ENCODE measurements at regions not wholly inside any gene's neighbourhood (a gene's known extent, or its start where the extent isn't known, plus 50 kb on each side); places are given as distances from the start of the nearest gene placed in this dataset.
A peak's percentile ranks its signal among the peaks of the same experiment; 100 is the strongest.

- DNase-seq (no peak), ATAC-seq (no peak)
- H3K27me3 ChIP-seq, result no peaks in the 10 kb centered on the region
- H3K36me3 ChIP-seq, result no peaks in the 10 kb centered on the region
- 67% methylated on average over 5 of the region's 6 CpGs for WGBS (ENCODE audit: insufficient coverage, low coverage, low lambda C conversion rate, missing lambda C conversion rate)
- no peak overlapping the region for H3K4me3 ChIP-seq
- no peak for TF ChIP-seq POLR2A (IDR thresholded peaks at IDR 0.05)
- no peak for TF ChIP-seq CTCF (IDR thresholded peaks at IDR 0.05)
- no peaks in the 10 kb centered on the region for H3K4me1 ChIP-seq
- no peak overlapping the region for H3K27ac ChIP-seq
- no peaks in the 10 kb centered on the region for H3K9me3 ChIP-seq
- intact Hi-C loops (cut with DNase I), result no loop called here
These were observed 77.0 kb downstream of the COQ2 start for GRCh38 chr4:83207497-83208101.

GRCh38 chr4:83205760-83206159, 78.8 kb downstream of the COQ2 start:
- 31% methylated on average over 2 of the region's 2 CpGs for WGBS (ENCODE audit: insufficient coverage, low coverage, low lambda C conversion rate, missing lambda C conversion rate)
- no peak overlapping the region for H3K27ac ChIP-seq
- no peak for TF ChIP-seq POLR2A (IDR thresholded peaks at IDR 0.05)
- DNase-seq, result no peak
- intact Hi-C loops (cut with DNase I), result no loop called here
- ATAC-seq, result peak; percentile 24 to 63 (median 50)
- H3K36me3 ChIP-seq, result no peaks in the 10 kb centered on the region
- no peaks in the 10 kb centered on the region for H3K9me3 ChIP-seq
- H3K4me3 ChIP-seq, result no peak overlapping the region
- no peaks in the 10 kb centered on the region for H3K27me3 ChIP-seq
- no peaks in the 10 kb centered on the region for H3K4me1 ChIP-seq

GRCh38 chr4:83204731-83205130, 79.9 kb downstream of the COQ2 start:
- ATAC-seq (no peak), DNase-seq (no peak)
- Histone ChIP-seq H3K4me3 (no peak overlapping the region), H3K27ac (no peak overlapping the region), H3K4me1 (no peaks in the 10 kb centered on the region), H3K9me3 (no peaks in the 10 kb centered on the region), H3K36me3 (no peaks in the 10 kb centered on the region), H3K27me3 (no peaks in the 10 kb centered on the region)
- intact Hi-C loops (cut with DNase I), result no loop called here
- 18% methylated on average over 3 of the region's 3 CpGs for WGBS (ENCODE audit: insufficient coverage, low coverage, low lambda C conversion rate, missing lambda C conversion rate)
- no peak for TF ChIP-seq CTCF (IDR thresholded peaks at IDR 0.05)
- no peak for TF ChIP-seq POLR2A (IDR thresholded peaks at IDR 0.05)

- no peaks in the 10 kb centered on the region for H3K4me1 ChIP-seq
- H3K9me3 ChIP-seq, result no peaks in the 10 kb centered on the region
- no peak overlapping the region for H3K4me3 ChIP-seq
- no peaks in the 10 kb centered on the region for H3K36me3 ChIP-seq
- H3K27me3 ChIP-seq, result no peaks in the 10 kb centered on the region
- no peak for ATAC-seq
- intact Hi-C loops (cut with DNase I), result no loop called here
- WGBS (ENCODE audit: insufficient coverage, low coverage, low lambda C conversion rate, missing lambda C conversion rate), result no CpG with 5 or more reads among the region's 4 CpGs
- TF ChIP-seq CTCF (IDR thresholded peaks at IDR 0.05) (no peak), POLR2A (IDR thresholded peaks at IDR 0.05) (no peak)
- DNase-seq, result no peak
- no peak overlapping the region for H3K27ac ChIP-seq
These were observed 82.8 kb downstream of the COQ2 start for GRCh38 chr4:83201761-83202160.

- no peaks in the 10 kb centered on the region for H3K4me1 ChIP-seq
- intact Hi-C loops (cut with DNase I), result no loop called here
- no peaks in the 10 kb centered on the region for H3K36me3 ChIP-seq
- no peaks in the 10 kb centered on the region for H3K9me3 ChIP-seq
- TF ChIP-seq POLR2A (IDR thresholded peaks at IDR 0.05) (no peak), CTCF (IDR thresholded peaks at IDR 0.05) (no peak)
- H3K4me3 ChIP-seq, result no peak overlapping the region
- no peaks in the 10 kb centered on the region for H3K27me3 ChIP-seq
- H3K27ac ChIP-seq, result no peak overlapping the region
- peak; percentile 56 to 77 (median 68) for ATAC-seq
- WGBS (ENCODE audit: insufficient coverage, low coverage, low lambda C conversion rate, missing lambda C conversion rate), result 54% methylated on average over 7 of the region's 10 CpGs
- no peak for DNase-seq
These were observed 83.2 kb upstream of the PLAC8 start for GRCh38 chr4:83197555-83198235.
